Osteocyte (in vitro differentiated cells): ENCODE measurements at regions not wholly inside any gene's neighbourhood (a gene's known extent, or its start where the extent isn't known, plus 50 kb on each side); places are given as distances from the start of the nearest gene placed in this dataset.

Experiments used
- DNase-seq: peaks from one replicate; pipeline ENCODE4 v3.0.0; 2021; ENCODE audit warnings: mixed read lengths; ENCODE audit not compliant: unreplicated experiment; ENCODE audit errors: extremely low spot score
- H3K27ac Mint-ChIP-seq: one replicate; pipeline ENCODE4 v1.8.0; 2021; ENCODE audit warnings: mild to moderate bottlenecking, mixed read lengths; ENCODE audit not compliant: unreplicated experiment
- H3K27me3 Mint-ChIP-seq: one replicate; pipeline ENCODE4 v1.8.0; 2021; ENCODE audit warnings: mixed read lengths; ENCODE audit not compliant: unreplicated experiment
- H3K36me3 Mint-ChIP-seq: one replicate; pipeline ENCODE4 v1.8.0; 2021; ENCODE audit warnings: mixed read lengths; ENCODE audit not compliant: unreplicated experiment
- H3K4me1 Mint-ChIP-seq: one replicate; pipeline ENCODE4 v1.8.0; 2021; ENCODE audit warnings: mixed read lengths; ENCODE audit not compliant: unreplicated experiment
- H3K4me3 Mint-ChIP-seq: one replicate; pipeline ENCODE4 v1.8.0; 2021; ENCODE audit warnings: mild to moderate bottlenecking, moderate library complexity, mixed read lengths; ENCODE audit not compliant: unreplicated experiment
- H3K9me3 Mint-ChIP-seq: one replicate; pipeline ENCODE4 v1.8.0; 2021; ENCODE audit warnings: mixed read lengths; ENCODE audit not compliant: unreplicated experiment
- TF ChIP-seq, protein P1 (sequence below): fragments of 200-600 bp; sonication (generic); IDR thresholded peaks from 2 replicates; pipeline ENCODE4 v1.5.0; 2021; ENCODE audit warnings: antibody characterized with exemption, mild to moderate bottlenecking, moderate library complexity

DNA sequence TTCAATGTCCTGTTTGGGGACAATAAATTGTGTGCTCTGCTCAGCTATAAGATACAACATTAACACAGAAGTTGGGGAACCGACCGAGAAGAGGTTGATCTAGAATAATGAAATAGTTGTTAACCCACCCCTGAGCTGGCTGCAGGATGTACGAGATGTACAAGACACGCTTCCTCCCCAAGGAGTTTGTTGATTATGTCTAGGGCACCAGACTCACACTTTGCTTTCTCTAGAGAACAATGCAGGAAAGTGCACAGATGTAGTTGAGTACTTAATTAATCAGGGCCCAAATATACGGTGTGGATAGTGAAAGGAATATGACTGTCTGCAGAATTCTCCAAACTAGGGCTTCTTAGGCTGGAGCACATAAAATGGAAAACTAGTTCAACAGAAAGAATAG, 415.2 kb upstream of the TNP1 start:
- H3K27me3 Mint-ChIP-seq: no peaks in the 10 kb centered on the region
- H3K4me1 Mint-ChIP-seq: peaks cover 34% of the 10 kb centered on the region
- no peak overlapping the region for H3K4me3 Mint-ChIP-seq

DNA sequence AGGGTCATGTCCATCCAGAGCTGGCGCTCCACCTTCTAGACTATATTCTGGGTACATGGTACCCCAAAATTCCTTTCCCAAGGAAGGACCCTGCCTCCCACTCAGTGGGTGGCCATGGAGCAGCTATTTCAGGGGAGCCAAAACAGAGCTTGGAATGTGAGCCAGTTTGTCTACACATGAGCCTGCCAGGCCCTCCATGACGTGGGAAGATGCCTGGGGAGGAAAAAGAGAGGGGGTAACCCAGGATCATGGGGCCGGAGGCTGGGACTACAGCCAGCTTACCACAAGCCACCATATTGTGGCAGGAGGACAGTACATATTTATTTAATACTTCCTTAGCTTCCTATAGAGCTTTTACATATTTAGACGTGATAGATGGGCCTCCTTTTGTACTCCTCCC, 414.7 kb upstream of the TNP1 start:
- Mint-ChIP-seq H3K4me3 (no peak overlapping the region), H3K36me3 (no peaks in the 10 kb centered on the region), H3K27me3 (no peaks in the 10 kb centered on the region), H3K9me3 (no peaks in the 10 kb centered on the region), H3K4me1 (peaks cover 34% of the 10 kb centered on the region), H3K27ac (no peak overlapping the region)
- DNase-seq: no peak
- TF ChIP-seq, protein P1, sequence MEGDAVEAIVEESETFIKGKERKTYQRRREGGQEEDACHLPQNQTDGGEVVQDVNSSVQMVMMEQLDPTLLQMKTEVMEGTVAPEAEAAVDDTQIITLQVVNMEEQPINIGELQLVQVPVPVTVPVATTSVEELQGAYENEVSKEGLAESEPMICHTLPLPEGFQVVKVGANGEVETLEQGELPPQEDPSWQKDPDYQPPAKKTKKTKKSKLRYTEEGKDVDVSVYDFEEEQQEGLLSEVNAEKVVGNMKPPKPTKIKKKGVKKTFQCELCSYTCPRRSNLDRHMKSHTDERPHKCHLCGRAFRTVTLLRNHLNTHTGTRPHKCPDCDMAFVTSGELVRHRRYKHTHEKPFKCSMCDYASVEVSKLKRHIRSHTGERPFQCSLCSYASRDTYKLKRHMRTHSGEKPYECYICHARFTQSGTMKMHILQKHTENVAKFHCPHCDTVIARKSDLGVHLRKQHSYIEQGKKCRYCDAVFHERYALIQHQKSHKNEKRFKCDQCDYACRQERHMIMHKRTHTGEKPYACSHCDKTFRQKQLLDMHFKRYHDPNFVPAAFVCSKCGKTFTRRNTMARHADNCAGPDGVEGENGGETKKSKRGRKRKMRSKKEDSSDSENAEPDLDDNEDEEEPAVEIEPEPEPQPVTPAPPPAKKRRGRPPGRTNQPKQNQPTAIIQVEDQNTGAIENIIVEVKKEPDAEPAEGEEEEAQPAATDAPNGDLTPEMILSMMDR: no peak

More for the DNA sequence above, 415.2 kb upstream of the TNP1 start:
- Mint-ChIP-seq H3K9me3 (no peaks in the 10 kb centered on the region), H3K36me3 (no peaks in the 10 kb centered on the region), H3K27ac (no peak overlapping the region)
- no peak for DNase-seq
- TF ChIP-seq, protein P1: no peak

DNA sequence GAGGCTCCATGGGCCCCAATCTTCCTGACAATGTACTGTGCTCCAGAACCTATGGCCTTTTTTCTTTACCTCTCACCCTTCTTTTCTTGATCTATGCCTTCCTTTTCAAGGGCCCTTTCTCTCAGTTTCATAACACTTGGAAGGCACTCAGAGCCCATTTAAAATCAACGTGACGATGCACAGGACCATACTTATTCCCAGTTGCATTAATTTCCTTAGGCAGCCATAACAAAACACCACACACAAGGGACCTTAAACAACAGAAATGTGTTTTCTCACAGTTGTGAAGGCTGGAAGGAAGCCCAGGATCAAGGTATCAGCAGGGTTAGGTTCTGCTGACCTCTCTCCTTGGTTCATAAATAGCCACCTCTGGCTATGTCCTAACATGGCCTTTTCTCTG, 414.0 kb upstream of the TNP1 start:
- no peaks in the 10 kb centered on the region for H3K36me3 Mint-ChIP-seq
- H3K27ac Mint-ChIP-seq: no peak overlapping the region
- no peaks in the 10 kb centered on the region for H3K9me3 Mint-ChIP-seq
- H3K4me1 Mint-ChIP-seq: peaks cover 31% of the 10 kb centered on the region
- H3K27me3 Mint-ChIP-seq: no peaks in the 10 kb centered on the region
- no peak overlapping the region for H3K4me3 Mint-ChIP-seq
- TF ChIP-seq, protein P1: no peak
- no peak for DNase-seq

DNA sequence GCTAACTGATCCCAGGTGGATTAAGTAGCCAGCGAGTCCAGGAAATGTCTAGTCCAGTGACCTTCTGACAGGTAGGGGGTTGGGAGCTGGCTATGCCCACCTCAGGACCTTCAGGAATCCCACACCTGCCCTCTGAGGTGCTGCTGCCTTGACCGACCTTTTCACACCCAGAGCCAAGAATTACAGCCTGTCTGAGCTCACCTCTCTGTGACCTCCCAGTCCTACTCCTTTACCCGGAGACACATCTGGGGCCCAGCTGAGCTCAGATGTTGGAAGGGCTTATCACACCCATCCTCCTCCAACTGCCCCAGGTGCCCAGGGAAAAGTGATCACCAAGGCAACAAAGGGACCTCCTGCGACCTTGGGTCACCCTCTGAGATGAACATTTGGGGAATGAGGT, 413.3 kb upstream of the TNP1 start:
- H3K4me1 Mint-ChIP-seq: peaks cover 26% of the 10 kb centered on the region
- DNase-seq: no peak
- peaks cover 2% of the 10 kb centered on the region for H3K9me3 Mint-ChIP-seq
- H3K36me3 Mint-ChIP-seq: no peaks in the 10 kb centered on the region
- H3K4me3 Mint-ChIP-seq: no peak overlapping the region
- no peak overlapping the region for H3K27ac Mint-ChIP-seq
- TF ChIP-seq, protein P1: no peak
- H3K27me3 Mint-ChIP-seq: no peaks in the 10 kb centered on the region

DNA sequence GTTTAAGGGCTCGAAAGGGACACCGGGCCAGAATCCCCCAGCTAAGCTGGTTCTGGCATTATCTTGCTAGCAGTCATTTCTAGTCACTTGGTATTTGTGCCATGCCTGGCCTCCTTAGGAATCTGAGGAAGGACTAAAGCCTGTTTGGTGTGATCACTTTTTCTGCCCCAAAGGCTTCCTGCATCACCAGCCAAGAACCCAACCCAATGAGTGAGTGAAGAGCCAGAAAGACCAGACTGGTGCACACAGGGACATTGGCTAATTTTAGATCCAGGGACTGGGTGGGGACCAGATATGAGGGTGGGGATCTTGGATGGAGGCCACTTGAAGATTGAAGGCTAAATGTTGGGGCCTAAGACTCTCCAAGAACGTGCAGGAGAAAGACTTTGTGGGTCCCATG, 411.9 kb upstream of the TNP1 start:
- Mint-ChIP-seq H3K36me3 (no peaks in the 10 kb centered on the region), H3K27me3 (no peaks in the 10 kb centered on the region), H3K27ac (no peak overlapping the region), H3K9me3 (peaks cover 8% of the 10 kb centered on the region), H3K4me1 (peaks cover 19% of the 10 kb centered on the region), H3K4me3 (no peak overlapping the region)
- DNase-seq: no peak
- TF ChIP-seq, protein P1: no peak
